T-cell (primary cell): ENCODE measurements at regions not wholly inside any gene's neighbourhood (a gene's known extent, or its start where the extent isn't known, plus 50 kb on each side); places are given as distances from the start of the nearest gene placed in this dataset.

Source experiments
- ATAC-seq, 4 experiments: fragments of 200-7000 bp in 3 of 4; fragments of 150-1000 bp in 1 of 4; cut with Tn5 transposase; replicated peaks in 1 of 4; 1 replicate in 3 of 4; 2 replicates in 1 of 4; pipeline ENCODE4 v1.10.0; 2021; ENCODE audit warnings: moderate library complexity in 3 of 4, mild to moderate bottlenecking in 2 of 4, moderate number of reproducible peaks in 1 of 4
- CTCF ChIA-PET, 2 donors: fragments of 300-600 bp; sonication (Branson Sonifier 250); formaldehyde crosslinking; loops; one replicate each; lab custom pipeline; 2022; ENCODE audit warnings: antibody characterized with exemption in 2 of 2; lab: Charles Lee
- POLR2A ChIA-PET, 2 donors: fragments of 300-600 bp; sonication (Branson Sonifier 250); formaldehyde crosslinking; loops; one replicate each; lab custom pipeline; 2022; ENCODE audit warnings: antibody characterized with exemption in 2 of 2; lab: Charles Lee
- DNase-seq, 35 experiments: peaks; one replicate each; pipeline versions ENCODE4 v3.0.0 to v3.0.0-alpha.2; 2013 to 2023
- H3K27ac ChIP-seq: one replicate; pipeline ENCODE4 v1.5.1; 2013; ENCODE audit warnings: low read length
- H3K27me3 ChIP-seq, 2 experiments: replicated peaks in 1 of 2; 1 replicate in 1 of 2; 2 replicates in 1 of 2; pipeline versions ENCODE4 v1.6.1 to v1.7.0; 2013; ENCODE audit warnings: low read length in 1 of 2, mixed read lengths in 1 of 2; ENCODE audit not compliant: control insufficient read depth in 2 of 2, insufficient read depth in 2 of 2; ENCODE audit errors: extremely low read depth in 1 of 2
- H3K36me3 ChIP-seq, 2 donors: 1 replicate in 1 of 2; 2 replicates in 1 of 2; pipeline versions ENCODE4 v1.6.1 to v1.7.0; 2013; ENCODE audit warnings: low read length in 1 of 2; ENCODE audit not compliant: control insufficient read depth in 2 of 2, insufficient read depth in 1 of 2; ENCODE audit errors: extremely low read depth in 1 of 2
- H3K4me1 ChIP-seq, 2 experiments: 1 replicate in 1 of 2; 2 replicates in 1 of 2; pipeline versions ENCODE4 v1.6.1 to v1.7.0; 2013; ENCODE audit warnings: low read length in 2 of 2, mixed read lengths in 1 of 2; ENCODE audit not compliant: insufficient read depth in 2 of 2, control insufficient read depth in 1 of 2; ENCODE audit errors: extremely low read depth in 1 of 2
- H3K4me3 ChIP-seq, 2 donors: 1 replicate in 1 of 2; 2 replicates in 1 of 2; pipeline versions ENCODE4 v1.5.1 to v1.7.0; 2013; ENCODE audit warnings: mild to moderate bottlenecking in 2 of 2, low read length in 1 of 2, moderate library complexity in 1 of 2; ENCODE audit not compliant: control insufficient read depth in 1 of 2; ENCODE audit errors: extremely low read depth in 1 of 2
- H3K9me3 ChIP-seq: 2 replicates; pipeline ENCODE4 v1.7.0; 2013
- H3K27ac Mint-ChIP-seq, 2 donors: one replicate each; pipeline ENCODE4 v1.8.0; 2020 to 2021; ENCODE audit warnings: mild to moderate bottlenecking in 2 of 2, mixed read lengths in 2 of 2
- H3K27me3 Mint-ChIP-seq, 2 donors: one replicate each; pipeline ENCODE4 v1.8.0; 2021 to 2022; ENCODE audit warnings: mixed read lengths in 2 of 2
- H3K36me3 Mint-ChIP-seq: one replicate; pipeline ENCODE4 v1.8.0; 2021; ENCODE audit warnings: mixed read lengths
- H3K4me1 Mint-ChIP-seq, 3 donors: one replicate each; pipeline ENCODE4 v1.8.0; 2020 to 2022; ENCODE audit warnings: mixed read lengths in 3 of 3, mild to moderate bottlenecking in 1 of 3
- H3K4me3 Mint-ChIP-seq, 3 donors: one replicate each; pipeline ENCODE4 v1.8.0; 2020 to 2022; ENCODE audit warnings: mild to moderate bottlenecking in 3 of 3, mixed read lengths in 3 of 3, moderate library complexity in 3 of 3
- H3K9me3 Mint-ChIP-seq, 3 donors: one replicate each; pipeline ENCODE4 v1.8.0; 2020 to 2022; ENCODE audit warnings: mixed read lengths in 3 of 3
- WGBS: methylation state at CpG from one replicate; pipeline ENCODE4 v1.1.5; 2013; ENCODE audit warnings: missing lambda C conversion rate; ENCODE audit not compliant: insufficient coverage; 5-methylcytosine and 5-hydroxymethylcytosine counted together

DNA sequence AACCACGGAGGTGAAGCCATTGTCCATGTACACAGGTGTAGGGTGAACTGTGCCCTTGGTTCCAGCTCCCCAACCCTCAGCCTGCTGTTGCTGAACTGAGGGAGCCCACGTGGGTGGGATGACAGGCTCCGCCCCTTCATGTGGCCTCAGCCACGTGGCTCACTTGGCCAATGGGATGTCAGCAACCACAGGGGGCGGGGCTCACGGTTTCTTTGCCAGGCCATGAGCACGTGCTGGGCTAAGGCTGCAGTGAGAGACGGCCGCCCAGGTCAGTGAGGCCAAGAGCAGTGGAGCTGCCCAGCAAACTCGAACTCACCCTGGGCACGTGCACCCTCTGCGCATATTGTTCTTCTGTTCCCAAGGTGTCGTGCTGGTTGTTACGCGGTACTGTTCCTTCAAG is 282.6 kb downstream of the IRF8 start:
- Mint-ChIP-seq H3K36me3 (no peaks in the 10 kb centered on the region), H3K4me1 (no peaks in the 10 kb centered on the region), H3K4me3 (no peak overlapping the region), H3K9me3 (no peaks in the 10 kb centered on the region), H3K27ac (no peak overlapping the region), H3K27me3 (peaks cover 0 to 3% of the 10 kb centered on the region in 2 donors)
- H3K27me3 ChIP-seq: peaks cover 2 to 6% of the 10 kb centered on the region in 2 experiments
- ATAC-seq (no peak), DNase-seq (no peak)
- H3K4me1 ChIP-seq: no peaks in the 10 kb centered on the region
- no peak overlapping the region for H3K4me3 ChIP-seq
- ChIA-PET CTCF (no interaction called here), POLR2A (no interaction called here)
- WGBS: 86% methylated on average over 15 of the region's 15 CpGs
- H3K9me3 ChIP-seq: no peaks in the 10 kb centered on the region
- no peaks in the 10 kb centered on the region for H3K36me3 ChIP-seq
- no peak overlapping the region for H3K27ac ChIP-seq

DNA sequence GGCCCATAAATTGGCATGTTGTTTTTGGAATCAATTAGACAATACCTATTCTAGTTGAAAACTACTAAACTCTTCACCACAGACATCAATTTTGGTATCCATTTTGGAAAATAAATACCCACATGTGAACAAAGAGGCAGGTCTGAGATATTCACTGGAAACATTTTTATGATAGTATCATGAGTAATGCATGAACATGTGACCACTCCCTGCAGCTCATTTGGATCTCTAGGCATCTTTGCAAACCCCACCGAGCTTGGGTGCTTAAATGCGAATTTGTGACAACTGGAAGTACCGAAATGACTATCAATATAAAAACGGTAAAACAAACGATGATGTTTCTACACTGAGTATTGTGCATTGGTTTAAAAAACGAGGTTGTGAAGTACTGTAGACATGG is 285.2 kb downstream of the IRF8 start:
- Histone ChIP-seq H3K27me3 (peaks cover 2 to 6% of the 10 kb centered on the region in 2 experiments), H3K36me3 (no peaks in the 10 kb centered on the region)
- 71% methylated on average over 5 of the region's 6 CpGs for WGBS

DNA sequence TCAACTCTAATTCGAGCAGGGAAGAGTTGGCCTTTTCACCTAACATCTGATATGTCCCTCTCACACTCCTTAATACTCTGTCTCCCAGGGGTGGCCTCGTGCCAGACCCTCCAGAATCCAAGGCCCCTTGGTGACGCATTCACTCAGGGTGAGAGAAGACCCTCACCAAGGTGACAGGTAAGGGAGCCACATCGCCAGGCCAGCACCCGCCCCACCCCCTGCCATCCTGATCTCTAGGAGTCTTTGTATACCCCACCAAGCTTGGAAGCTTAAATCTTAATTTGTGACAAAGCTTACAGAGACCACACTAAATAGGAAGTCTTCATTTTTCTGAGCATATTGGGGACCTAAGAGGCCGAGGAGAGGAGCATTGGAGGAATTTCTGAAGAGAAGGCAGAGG is 286.1 kb downstream of the IRF8 start:
- ChIA-PET CTCF (no interaction called here), POLR2A (no interaction called here)
- H3K4me1 ChIP-seq: no peaks in the 10 kb centered on the region
- Mint-ChIP-seq H3K4me3 (no peak overlapping the region), H3K36me3 (no peaks in the 10 kb centered on the region), H3K27me3 (peaks cover 0 to 3% of the 10 kb centered on the region in 2 donors), H3K9me3 (no peaks in the 10 kb centered on the region), H3K27ac (no peak overlapping the region), H3K4me1 (no peaks in the 10 kb centered on the region)
- DNase-seq (no peak), ATAC-seq (no peak)
- H3K36me3 ChIP-seq: no peaks in the 10 kb centered on the region
- peaks cover 2 to 6% of the 10 kb centered on the region in 2 experiments for H3K27me3 ChIP-seq
- no peak overlapping the region for H3K4me3 ChIP-seq
- H3K9me3 ChIP-seq: no peaks in the 10 kb centered on the region
- no peak overlapping the region for H3K27ac ChIP-seq
- WGBS: 59% methylated on average over 3 of the region's 6 CpGs

More for the DNA sequence above, 285.2 kb downstream of the IRF8 start:
- H3K4me3 Mint-ChIP-seq: no peak overlapping the region
- peaks cover 0 to 3% of the 10 kb centered on the region in 2 donors for H3K27me3 Mint-ChIP-seq
- ChIA-PET POLR2A (interaction anchor here in 1 of 2 donors (0.6 kb wide), 1 partner anchor 16 kb away, joined by 5 read pairs; no protein-coding TSS in a partner anchor), CTCF (no interaction called here)
- no peaks in the 10 kb centered on the region for H3K4me1 ChIP-seq
- H3K27ac Mint-ChIP-seq: no peak overlapping the region
- H3K9me3 ChIP-seq: no peaks in the 10 kb centered on the region
- no peak overlapping the region for H3K4me3 ChIP-seq
- DNase-seq: no peak
- H3K27ac ChIP-seq: no peak overlapping the region
- H3K36me3 Mint-ChIP-seq: no peaks in the 10 kb centered on the region
- H3K4me1 Mint-ChIP-seq: no peaks in the 10 kb centered on the region
- no peak for ATAC-seq
- H3K9me3 Mint-ChIP-seq: no peaks in the 10 kb centered on the region

DNA sequence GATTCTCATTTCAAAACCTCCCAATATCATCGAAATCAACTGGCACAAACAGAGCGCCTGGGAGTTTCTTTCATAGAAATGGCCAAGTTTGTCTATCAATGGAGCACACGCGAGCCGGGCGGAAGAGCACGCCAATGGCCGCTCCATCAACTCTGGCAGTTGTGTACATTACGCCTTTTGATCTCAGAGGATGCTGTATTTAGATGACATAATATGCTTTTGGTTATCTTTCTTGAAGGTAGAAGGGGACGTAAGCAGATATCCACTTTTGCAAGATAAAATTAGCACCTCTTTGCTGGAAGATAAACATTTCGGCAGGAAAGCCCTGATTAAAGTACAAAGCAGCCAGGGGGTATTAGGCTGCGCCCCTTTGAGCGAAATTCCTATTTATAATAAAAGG is 287.4 kb downstream of the IRF8 start:
- Mint-ChIP-seq H3K27ac (no peak overlapping the region), H3K4me1 (no peaks in the 10 kb centered on the region), H3K36me3 (no peaks in the 10 kb centered on the region), H3K27me3 (peaks cover 8% of the 10 kb centered on the region in 2 donors), H3K4me3 (no peak overlapping the region), H3K9me3 (no peaks in the 10 kb centered on the region)
- Histone ChIP-seq H3K27me3 (peaks cover 0 to 10% of the 10 kb centered on the region in 2 experiments), H3K27ac (no peak overlapping the region), H3K4me3 (no peak overlapping the region), H3K36me3 (no peaks in the 10 kb centered on the region), H3K9me3 (no peaks in the 10 kb centered on the region), H3K4me1 (no peaks in the 10 kb centered on the region)
- ChIA-PET CTCF (no interaction called here), POLR2A (no interaction called here)
- ATAC-seq (no peak), DNase-seq (no peak)
- 100% methylated on average over 6 of the region's 13 CpGs for WGBS

DNA sequence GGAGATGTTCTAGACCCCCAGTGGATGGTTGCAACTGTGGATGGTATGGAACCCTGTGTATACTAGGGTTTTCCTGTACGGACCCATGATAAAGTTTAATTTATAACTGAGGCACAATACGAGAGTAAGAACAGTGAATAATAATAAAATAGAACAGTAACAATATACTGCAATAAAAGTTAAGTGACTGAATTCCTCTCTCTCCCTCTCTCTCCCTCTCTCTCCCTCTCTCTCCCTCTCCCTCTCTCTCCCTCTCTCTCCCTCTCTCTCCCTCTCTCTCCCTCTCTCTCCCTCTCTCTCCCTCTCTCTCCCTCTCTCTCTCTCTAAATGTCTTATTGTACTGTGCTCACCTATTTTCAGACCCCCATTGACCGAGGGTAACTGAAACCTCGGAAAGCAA is 291.0 kb downstream of the IRF8 start:
- WGBS: no CpG with 5 or more reads among the region's 4 CpGs
- H3K36me3 ChIP-seq: no peaks in the 10 kb centered on the region
- no peak overlapping the region for H3K4me3 Mint-ChIP-seq
- H3K36me3 Mint-ChIP-seq: no peaks in the 10 kb centered on the region
- H3K4me3 ChIP-seq: no peak overlapping the region
- no peaks in the 10 kb centered on the region for H3K9me3 Mint-ChIP-seq
- no peak for DNase-seq
- CTCF ChIA-PET: no interaction called here
- no peaks in the 10 kb centered on the region for H3K4me1 Mint-ChIP-seq
- H3K9me3 ChIP-seq: no peaks in the 10 kb centered on the region
- no peak overlapping the region for H3K27ac ChIP-seq
- ATAC-seq: no peak
- H3K4me1 ChIP-seq: no peaks in the 10 kb centered on the region
- POLR2A ChIA-PET: no interaction called here
- H3K27me3 Mint-ChIP-seq: peaks cover 27 to 32% of the 10 kb centered on the region in 2 donors
- no peak overlapping the region for H3K27ac Mint-ChIP-seq
- H3K27me3 ChIP-seq: peaks cover 0 to 24% of the 10 kb centered on the region in 2 experiments

DNA sequence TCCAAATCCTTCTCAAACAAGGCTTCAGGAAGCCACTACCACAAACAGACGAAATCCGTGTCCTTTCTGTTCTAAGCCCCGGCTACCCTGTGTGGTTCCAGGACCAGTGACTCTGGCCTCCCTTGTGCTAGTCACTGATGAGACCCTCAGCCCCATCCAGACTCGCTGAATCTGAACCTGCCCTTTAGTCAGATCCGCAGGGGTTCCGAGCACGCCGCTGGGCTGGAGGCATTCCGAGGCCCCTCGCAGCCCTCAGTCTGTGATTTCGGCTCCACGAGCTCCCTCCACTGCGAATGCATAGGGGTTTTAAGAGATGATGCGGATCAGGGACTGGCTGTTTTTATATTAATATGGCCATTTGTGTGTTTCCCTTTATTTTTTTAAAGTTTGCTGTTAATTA is 292.7 kb downstream of the IRF8 start:
- Mint-ChIP-seq H3K36me3 (no peaks in the 10 kb centered on the region), H3K27me3 (peaks cover 42 to 46% of the 10 kb centered on the region in 2 donors), H3K27ac (no peak overlapping the region), H3K9me3 (no peaks in the 10 kb centered on the region), H3K4me3 (no peak overlapping the region), H3K4me1 (no peaks in the 10 kb centered on the region)
- H3K27ac ChIP-seq: no peak overlapping the region
- H3K4me1 ChIP-seq: no peaks in the 10 kb centered on the region
- CTCF ChIA-PET: no interaction called here
- H3K36me3 ChIP-seq: no peaks in the 10 kb centered on the region
- no peak for DNase-seq
- POLR2A ChIA-PET: no interaction called here
- peaks cover 0 to 28% of the 10 kb centered on the region in 2 experiments for H3K27me3 ChIP-seq
- WGBS: 77% methylated on average over 13 of the region's 14 CpGs
- H3K4me3 ChIP-seq: no peak overlapping the region
- no peak for ATAC-seq
- H3K9me3 ChIP-seq: no peaks in the 10 kb centered on the region
